Heart left ventricle (tissue), 16 donors: ENCODE measurements at regions not wholly inside any gene's neighbourhood (a gene's known extent, or its start where the extent isn't known, plus 50 kb on each side); places are given as distances from the start of the nearest gene placed in this dataset.

Experiments used
- ATAC-seq, 4 donors: fragments of 200-7000 bp; cut with Tn5 transposase; one replicate each; pipeline ENCODE4 v1.9.1; 2020 to 2022; ENCODE audit warnings: moderate library complexity in 4 of 4, mild to moderate bottlenecking in 3 of 4, moderate number of reproducible peaks in 1 of 4
- DNase-seq, 5 donors: peaks; one replicate each; pipeline ENCODE4 v3.0.0-alpha.2; 2020
- H3K27ac ChIP-seq, 12 donors: fragments of 200-600 bp; sonication (generic) in 4 of 12; one replicate each; pipeline versions ENCODE4 v1.5.0 to v1.8.0; 2016 to 2022; ENCODE audit warnings: mild to moderate bottlenecking in 2 of 12
- H3K27me3 ChIP-seq, 9 donors: fragments of 200-600 bp; sonication (generic) in 2 of 9; one replicate each; pipeline versions ENCODE4 v1.5.1 to v1.8.0; 2016 to 2022; ENCODE audit warnings: mild to moderate bottlenecking in 3 of 9
- H3K36me3 ChIP-seq, 9 donors: fragments of 200-600 bp; sonication (generic) in 2 of 9; one replicate each; pipeline versions ENCODE4 v1.5.0 to v1.8.0; 2018 to 2022; ENCODE audit warnings: mild to moderate bottlenecking in 2 of 9
- H3K4me1 ChIP-seq, 12 donors: fragments of 200-600 bp; sonication (generic) in 4 of 12; one replicate each; pipeline versions ENCODE4 v1.5.0 to v1.8.0; 2016 to 2022; ENCODE audit warnings: mild to moderate bottlenecking in 3 of 12
- H3K4me3 ChIP-seq, 12 donors: fragments of 200-600 bp; sonication (generic) in 4 of 12; one replicate each; pipeline versions ENCODE4 v1.5.0 to v1.8.0; 2017 to 2022; ENCODE audit warnings: mild to moderate bottlenecking in 9 of 12, moderate library complexity in 4 of 12
- H3K9me3 ChIP-seq, 12 donors: fragments of 200-600 bp; sonication (generic) in 4 of 12; one replicate each; pipeline versions ENCODE4 v1.5.0 to v1.8.0; 2016 to 2022; ENCODE audit warnings: mild to moderate bottlenecking in 1 of 12
- CTCF ChIP-seq, 12 donors: fragments of 200-600 bp; sonication (generic) in 4 of 12; IDR thresholded peaks; one replicate each; pipeline versions ENCODE4 v1.5.0 to v1.8.0; 2018 to 2022; ENCODE audit warnings: antibody characterized with exemption in 12 of 12, mild to moderate bottlenecking in 5 of 12
- POLR2A ChIP-seq, 2 donors: fragments of 450-650 bp; IDR thresholded peaks; one replicate each; pipeline ENCODE4 v1.6.1; 2017; ENCODE audit warnings: antibody characterized with exemption in 2 of 2, mild to moderate bottlenecking in 2 of 2, moderate library complexity in 2 of 2
- WGBS, 4 donors: extraction: QIAGEN DNeasy Blood & Tissue Kit in 2 of 4; methylation state at CpG; one replicate each; pipeline versions ENCODE4 v1.1.5 to v1.1.7; 2013 to 2018; 5-methylcytosine and 5-hydroxymethylcytosine counted together
- intact Hi-C, 10 donors: fragments of 100-400 bp; cut with DNase I; formaldehyde crosslinking; loops; one replicate each; pipeline versions ENCODE4 v1.11.1 to v1.14.2; 2022
- donor health status: ischemic (EF 13 %, LVEDD 7.1; RV severe dilation, severe dysfunction).
- donor health status: healthy with polysubstance abuse.
- donor health status: DM: no; HTN: yes; CAD: no.
- donor health status: DM: no; HTN: no; CAD: no.
- donor health status: ischemic (EF 25% LVEDD 6.9; RV normal size, moderate dysfunction).
- donor health status: ischemic (EF 25% LVEDD 5.7; RV mildly dilated, moderate dysfunction).
- donor health status: healthy.
- donor health status: DM: yes; HTN: yes; CAD: no.
- donor health status: ischemic (EF 35%, LVEDD 5.7; RV mildly dilated, moderate dysfunction).
- donor health status: nonischemic (EF 11% LVEDD 7.7; RV severe dilation, severe dysfunction).
- donor health status: DM: yes; HTN: yes; CAD: no.
- donor health status: PGD.
- donor health status: ischemic (EF 29% LVEDD 5.4; RV normal size, mild dysfunction).
- donor health status: nonischemic (EF 23%, LVEDD 6.1; RV moderate dilation, normal function).

- no peak for TF ChIP-seq POLR2A (IDR thresholded peaks at IDR 0.05)
- TF ChIP-seq CTCF (IDR thresholded peaks at IDR 0.05) = no peak
- Histone ChIP-seq H3K36me3 (no peaks in the 10 kb centered on the region), H3K4me1 (no peaks in the 10 kb centered on the region), H3K9me3 (peaks cover 0 to 11% (median 0%) of the 10 kb centered on the region in 12 donors), H3K27ac (no peak overlapping the region), H3K4me3 (no peak overlapping the region), H3K27me3 (no peaks in the 10 kb centered on the region)
- intact Hi-C loops = loop anchor here in 1 of 10 donors (2.0 kb wide), 1 partner anchor 15 kb away; no protein-coding TSS in a partner anchor
- 71 to 74% (median 73%) methylated on average over 5 of the region's 5 CpGs for WGBS, 4 donors
- no peak for DNase-seq
- no peak for ATAC-seq
Observed at GRCh38 chr2:122795763-122796162, 1040.3 kb downstream of the TSN start.

- H3K36me3 ChIP-seq = no peaks in the 10 kb centered on the region
Observed at GRCh38 chr2:122799391-122799790, 1043.9 kb downstream of the TSN start.

DNA sequence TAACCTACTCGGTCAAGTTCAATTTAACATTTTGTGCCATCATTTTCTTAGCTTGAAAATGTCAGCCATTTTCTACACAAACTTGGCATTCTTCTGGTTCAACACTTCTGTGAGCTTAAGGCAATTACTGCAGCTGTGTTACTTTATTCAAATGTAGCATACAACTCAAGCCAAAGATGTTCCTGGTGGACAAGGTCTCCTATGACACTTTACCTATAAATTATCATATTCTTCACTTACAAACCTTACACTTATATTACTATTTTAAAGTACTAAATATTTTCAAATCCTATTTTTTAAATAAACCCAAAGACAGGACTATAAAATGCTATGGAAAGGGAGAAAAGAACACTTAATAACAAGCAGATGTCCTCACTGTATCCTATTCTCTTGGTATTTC is 1045.3 kb downstream of the TSN start:
- Histone ChIP-seq H3K27me3 (no peaks in the 10 kb centered on the region), H3K27ac (no peak overlapping the region), H3K36me3 (no peaks in the 10 kb centered on the region), H3K4me1 (no peaks in the 10 kb centered on the region), H3K9me3 (peaks cover 0 to 11% (median 0%) of the 10 kb centered on the region in 12 donors), H3K4me3 (no peak overlapping the region)
- intact Hi-C loops = no loop called here
- 84 to 97% (median 90%) methylated on average over 1 of the region's 1 CpG for WGBS, 4 donors
- ATAC-seq = no peak
- TF ChIP-seq POLR2A (IDR thresholded peaks at IDR 0.05) (no peak), CTCF (IDR thresholded peaks at IDR 0.05) (no peak)
- DNase-seq = no peak

More at GRCh38 chr2:122799391-122799790, 1043.9 kb downstream of the TSN start:
- H3K4me3 ChIP-seq = no peak overlapping the region
- H3K27ac ChIP-seq = no peak overlapping the region
- ATAC-seq (no peak), DNase-seq (no peak)
- no peaks in the 10 kb centered on the region for H3K27me3 ChIP-seq
- H3K9me3 ChIP-seq = peaks cover 0 to 11% (median 0%) of the 10 kb centered on the region in 12 donors
- H3K4me1 ChIP-seq = no peaks in the 10 kb centered on the region
- TF ChIP-seq CTCF (IDR thresholded peaks at IDR 0.05) (no peak), POLR2A (IDR thresholded peaks at IDR 0.05) (no peak)
- intact Hi-C loops = no loop called here

DNA sequence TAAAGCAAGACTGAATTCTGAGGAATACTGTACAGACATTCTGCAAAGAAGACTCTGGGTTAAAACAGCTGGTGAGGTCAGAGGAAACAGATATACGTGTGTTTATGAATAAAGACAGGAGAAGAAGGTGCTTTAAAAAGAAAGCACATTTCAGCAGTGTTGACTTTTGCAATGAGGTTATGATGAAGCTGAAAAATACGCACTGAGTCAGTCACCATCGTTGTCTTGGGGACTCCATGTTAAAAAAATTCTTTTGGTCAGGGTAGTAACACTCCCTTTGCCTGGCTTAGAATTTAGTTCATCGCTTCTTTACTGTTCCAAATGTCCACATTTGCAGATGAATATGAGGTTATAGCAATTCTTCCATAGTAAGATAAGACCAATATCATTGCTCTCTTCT is 1049.0 kb downstream of the TSN start:
- no peak overlapping the region for H3K27ac ChIP-seq
- 80 to 86% (median 82%) methylated on average over 4 of the region's 4 CpGs for WGBS, 4 donors
- no peaks in the 10 kb centered on the region for H3K27me3 ChIP-seq
- no peaks in the 10 kb centered on the region for H3K36me3 ChIP-seq
- DNase-seq (no peak), ATAC-seq (no peak)
- TF ChIP-seq CTCF (IDR thresholded peaks at IDR 0.05) (no peak), POLR2A (IDR thresholded peaks at IDR 0.05) (no peak)
- intact Hi-C loops = no loop called here
- H3K4me1 ChIP-seq = no peaks in the 10 kb centered on the region
- H3K4me3 ChIP-seq = no peak overlapping the region
- H3K9me3 ChIP-seq = peaks cover 0 to 2% (median 0%) of the 10 kb centered on the region in 12 donors
